SK-N-MC (cell line): ENCODE measurements at regions not wholly inside any gene's neighbourhood (a gene's known extent, or its start where the extent isn't known, plus 50 kb on each side); places are given as distances from the start of the nearest gene placed in this dataset.

ENCODE experiments used
- DNase-seq: peaks from one replicate; pipeline ENCODE4 v3.0.0-alpha.2; 2011; ENCODE audit warnings: low read depth, low spot score
- H3K27ac ChIP-seq: fragments of 200-600 bp; sonication (generic); 2 replicates; pipeline ENCODE4 v1.5.1; 2016; ENCODE audit warnings: mixed run types
- H3K36me3 ChIP-seq: fragments of 200-600 bp; sonication (generic); 2 replicates; pipeline ENCODE4 v1.6.1; 2017; ENCODE audit warnings: antibody characterized with exemption, low read length, mixed read lengths; ENCODE audit not compliant: insufficient read depth
- H3K4me3 ChIP-seq: fragments of 200-600 bp; sonication (generic); 2 replicates; pipeline ENCODE4 v1.5.1; 2016
- H3K9ac ChIP-seq: fragments of 200-600 bp; sonication (generic); 2 replicates; pipeline ENCODE4 v1.8.0; 2017; ENCODE audit warnings: mixed run types, mixed read lengths; ENCODE audit not compliant: insufficient read length
- H3K9me3 ChIP-seq: fragments of 200-600 bp; sonication (generic); 2 replicates; pipeline ENCODE4 v1.6.1; 2017; ENCODE audit warnings: low read depth, mild to moderate bottlenecking, antibody characterized with exemption, low read length, moderate library complexity, mixed read lengths
- EZH2 ChIP-seq: fragments of 200-600 bp; sonication (generic); IDR thresholded peaks from one replicate; pipeline ENCODE4 v1.6.1; 2017; ENCODE audit warnings: antibody characterized with exemption
- FOXP2 ChIP-seq: optimal IDR thresholded peaks from 2 replicates; pipeline ENCODE3; 2011; ENCODE audit warnings: mild to moderate bottlenecking, moderate library complexity; ENCODE audit not compliant: insufficient read depth; ENCODE audit errors: extremely low read length, control extremely low read depth
- POLR2AphosphoS5 ChIP-seq: IDR thresholded peaks from 2 replicates; pipeline ENCODE4 v1.6.1; 2012; ENCODE audit warnings: mild to moderate bottlenecking, low read depth, low read length, borderline replicate concordance

DNA sequence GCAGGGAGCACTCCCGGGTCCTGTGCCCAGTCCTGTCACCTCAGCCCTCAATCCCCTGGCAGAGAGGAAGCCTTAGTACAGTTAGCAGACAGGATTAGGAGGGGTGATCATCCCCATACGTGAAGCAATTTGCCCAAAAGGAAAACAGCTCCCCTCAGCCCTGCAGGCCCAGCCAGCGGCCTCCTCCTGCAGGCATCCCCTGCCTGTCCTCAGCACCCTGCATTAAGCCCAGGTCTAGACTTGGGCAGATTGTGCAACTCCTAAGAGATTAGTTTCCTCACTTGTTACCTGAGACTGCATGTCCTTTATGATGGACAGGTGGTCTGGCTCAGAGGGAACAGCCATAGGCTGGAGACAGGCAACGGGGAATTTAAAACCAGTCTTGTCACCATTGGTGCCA lies 95.5 kb upstream of the TMEM45B start:
- no peak overlapping the region for H3K27ac ChIP-seq
- H3K9ac ChIP-seq, result no peak overlapping the region
- no peaks in the 10 kb centered on the region for H3K36me3 ChIP-seq
- H3K9me3 ChIP-seq, result no peaks in the 10 kb centered on the region
- no peak overlapping the region for H3K4me3 ChIP-seq
- TF ChIP-seq EZH2 (no peak), FOXP2 (no peak), POLR2AphosphoS5 (no peak)
- DNase-seq, result no peak

DNA sequence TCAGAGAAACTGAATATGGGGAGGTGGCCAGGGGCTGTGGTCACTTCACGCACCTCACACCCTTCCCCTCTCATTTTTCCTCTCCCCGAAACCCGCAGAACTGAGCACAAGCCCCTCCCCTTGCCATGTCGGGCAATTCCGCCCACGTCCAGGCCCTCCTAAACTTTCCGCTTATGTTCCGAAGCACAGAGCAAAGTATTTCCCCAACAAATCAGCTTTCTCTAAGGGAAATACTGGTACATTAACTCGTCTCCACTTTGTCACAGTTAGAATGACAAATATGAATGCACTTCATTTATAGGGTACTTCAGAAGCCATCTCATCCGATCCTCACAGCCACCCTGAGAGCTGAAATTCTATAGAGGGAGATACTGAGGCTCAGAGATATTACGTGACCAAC lies 94.7 kb upstream of the TMEM45B start:
- no peak for TF ChIP-seq POLR2AphosphoS5
- TF ChIP-seq FOXP2, result no peak
- Histone ChIP-seq H3K9ac (no peak overlapping the region), H3K36me3 (no peaks in the 10 kb centered on the region), H3K4me3 (no peak overlapping the region), H3K9me3 (no peaks in the 10 kb centered on the region), H3K27ac (no peak overlapping the region)
- no peak for DNase-seq

DNA sequence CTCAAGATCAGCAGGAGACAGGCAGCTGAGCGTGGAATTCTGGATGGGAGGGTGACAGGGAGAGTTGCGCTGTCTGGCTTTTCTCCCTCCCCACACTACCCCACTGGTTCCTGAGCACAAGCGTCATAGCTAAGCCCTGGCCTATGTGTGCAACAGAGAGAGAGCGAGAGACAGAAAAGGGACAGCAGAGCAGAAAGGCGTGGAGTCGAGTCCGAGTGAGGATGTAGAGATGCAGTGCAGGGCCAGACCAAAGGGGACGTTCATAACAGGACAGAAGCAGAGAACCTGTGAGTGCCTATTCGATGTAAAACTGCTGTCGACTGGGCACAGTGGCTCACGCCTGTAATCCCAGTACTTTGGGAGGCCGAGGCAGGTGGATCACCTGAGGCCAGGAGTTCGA lies 94.0 kb upstream of the TMEM45B start:
- no peak for TF ChIP-seq FOXP2
- TF ChIP-seq EZH2, result no peak
- no peak for TF ChIP-seq POLR2AphosphoS5
- no peak overlapping the region for H3K9ac ChIP-seq
- no peak for DNase-seq

DNA sequence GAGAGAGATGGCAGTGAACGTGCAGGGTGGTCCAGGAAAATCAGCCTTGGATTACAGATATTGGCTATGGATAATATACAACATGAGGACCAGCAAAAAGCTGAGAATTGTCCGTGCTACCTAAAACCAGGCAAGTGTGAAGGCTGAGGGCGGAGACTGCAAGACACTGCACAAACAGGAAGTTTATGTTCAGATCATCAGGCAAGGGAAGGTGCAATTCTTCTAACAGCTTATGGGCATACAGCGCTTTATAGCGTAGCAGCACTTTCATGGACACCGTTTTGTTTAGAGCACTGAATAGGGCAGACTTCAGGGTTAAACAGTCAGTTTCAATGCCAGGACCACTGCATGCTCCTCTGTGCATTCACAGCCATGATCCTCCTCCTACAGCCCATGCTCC lies 93.1 kb upstream of the TMEM45B start:
- Histone ChIP-seq H3K9me3 (no peaks in the 10 kb centered on the region), H3K36me3 (no peaks in the 10 kb centered on the region), H3K4me3 (no peak overlapping the region), H3K27ac (no peak overlapping the region), H3K9ac (no peak overlapping the region)
- no peak for TF ChIP-seq POLR2AphosphoS5
- no peak for TF ChIP-seq FOXP2
- TF ChIP-seq EZH2, result no peak
- no peak for DNase-seq

More for the DNA sequence above, 94.0 kb upstream of the TMEM45B start:
- no peaks in the 10 kb centered on the region for H3K9me3 ChIP-seq
- H3K4me3 ChIP-seq, result no peak overlapping the region
- H3K36me3 ChIP-seq, result no peaks in the 10 kb centered on the region
- no peak overlapping the region for H3K27ac ChIP-seq

DNA sequence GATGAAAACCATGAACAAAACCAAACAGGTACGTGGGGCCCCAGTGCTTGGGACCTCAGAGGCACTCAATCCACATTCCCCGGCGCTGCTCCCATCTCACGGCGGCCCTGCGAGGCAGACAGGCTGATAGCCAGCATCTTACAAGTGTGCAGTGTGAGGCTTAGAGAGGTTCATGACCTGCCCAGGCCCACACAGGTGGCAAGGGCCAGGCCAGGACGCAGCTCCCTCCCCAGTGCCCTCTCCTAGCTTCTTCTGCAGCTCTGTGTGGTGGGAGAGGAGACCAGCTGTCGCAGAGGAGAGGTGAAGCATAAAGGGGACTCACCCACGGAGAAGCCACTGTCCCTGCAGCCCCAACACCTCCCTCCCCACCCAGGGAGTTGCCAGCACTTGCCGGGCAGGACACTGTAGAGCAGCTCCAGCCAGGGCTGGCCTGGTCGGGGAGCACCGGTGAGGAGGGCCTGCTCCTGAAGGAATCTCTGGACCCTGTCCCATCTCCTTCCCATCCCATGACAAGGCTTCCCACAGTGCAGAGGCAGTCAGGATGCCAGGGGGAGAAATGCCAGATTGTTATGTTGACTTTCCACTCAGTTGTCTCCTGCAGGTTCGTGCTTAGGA lies 92.4 kb upstream of the TMEM45B start:
- no peak overlapping the region for H3K4me3 ChIP-seq
- no peak for TF ChIP-seq EZH2
- no peak overlapping the region for H3K9ac ChIP-seq
- H3K36me3 ChIP-seq, result no peaks in the 10 kb centered on the region
- H3K27ac ChIP-seq, result no peak overlapping the region
- H3K9me3 ChIP-seq, result no peaks in the 10 kb centered on the region
- DNase-seq, result no peak

DNA sequence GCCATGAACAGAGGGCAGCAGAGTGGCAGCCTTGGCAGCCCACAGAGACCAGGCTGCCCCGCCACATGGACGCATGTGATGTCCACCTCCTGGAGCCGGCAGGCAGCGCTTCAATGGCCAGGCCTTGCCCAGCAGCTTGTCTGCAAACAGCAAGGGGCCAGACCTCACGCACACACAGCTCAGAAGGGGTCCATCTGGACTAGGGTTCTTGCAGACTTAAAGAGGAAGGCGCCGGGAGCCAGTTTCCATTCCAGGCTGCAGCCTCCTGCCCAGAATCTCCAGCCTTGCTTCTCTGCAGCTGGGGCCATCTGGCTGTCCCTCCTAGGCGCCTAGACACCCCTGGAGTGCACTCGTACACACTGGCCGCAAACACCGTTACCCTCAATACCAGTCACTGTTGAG lies 91.9 kb upstream of the TMEM45B start:
- H3K4me3 ChIP-seq, result no peak overlapping the region
- TF ChIP-seq FOXP2 (no peak), POLR2AphosphoS5 (no peak), EZH2 (no peak)
- no peak for DNase-seq
- no peak overlapping the region for H3K27ac ChIP-seq
- no peaks in the 10 kb centered on the region for H3K36me3 ChIP-seq
- no peak overlapping the region for H3K9ac ChIP-seq
- H3K9me3 ChIP-seq, result no peaks in the 10 kb centered on the region

DNA sequence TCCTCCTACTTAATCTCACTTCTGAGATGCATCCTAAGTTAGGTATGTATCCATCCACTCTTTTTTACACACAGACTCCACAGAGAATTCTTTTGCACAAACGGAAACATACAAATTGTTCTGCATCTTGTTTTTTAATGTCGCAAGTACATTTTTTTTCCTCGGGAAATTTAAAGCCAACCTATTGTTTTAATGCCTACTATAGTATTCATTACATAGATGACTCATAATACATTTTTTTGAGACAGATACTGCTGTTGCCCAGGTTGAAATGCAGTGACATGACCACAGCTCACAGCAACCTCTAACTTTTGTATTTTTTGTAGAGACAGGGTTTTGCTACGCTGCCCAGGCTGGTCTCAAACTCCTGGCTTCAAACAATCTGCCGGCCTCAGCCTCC lies 90.8 kb upstream of the TMEM45B start:
- Histone ChIP-seq H3K4me3 (no peak overlapping the region), H3K9me3 (no peaks in the 10 kb centered on the region), H3K9ac (no peak overlapping the region), H3K27ac (no peak overlapping the region), H3K36me3 (no peaks in the 10 kb centered on the region)
- DNase-seq, result no peak
- no peak for TF ChIP-seq FOXP2
- no peak for TF ChIP-seq EZH2
- no peak for TF ChIP-seq POLR2AphosphoS5

DNA sequence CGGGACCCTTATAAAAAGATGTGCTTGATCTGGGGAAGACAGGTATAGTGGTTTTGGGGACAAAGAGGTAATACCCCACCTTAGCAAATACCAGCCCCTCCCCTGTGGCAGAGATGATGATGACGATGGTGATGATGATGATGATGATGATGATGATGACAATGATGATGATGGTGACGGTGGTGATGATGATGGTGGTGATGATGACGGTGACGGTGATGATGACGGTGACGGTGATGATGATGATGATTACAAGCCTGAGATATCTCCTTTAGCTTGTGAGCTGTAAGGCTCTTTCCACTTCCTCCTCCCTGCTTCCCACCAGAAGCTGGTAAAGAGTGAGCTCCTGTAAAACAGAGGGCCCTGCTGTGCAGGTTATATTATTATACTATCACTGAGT lies 89.5 kb upstream of the TMEM45B start:
- no peak for TF ChIP-seq EZH2
- no peak for TF ChIP-seq POLR2AphosphoS5
- TF ChIP-seq FOXP2, result no peak
- Histone ChIP-seq H3K36me3 (no peaks in the 10 kb centered on the region), H3K9ac (no peak overlapping the region), H3K4me3 (no peak overlapping the region), H3K27ac (no peak overlapping the region), H3K9me3 (no peaks in the 10 kb centered on the region)
- DNase-seq, result no peak

DNA sequence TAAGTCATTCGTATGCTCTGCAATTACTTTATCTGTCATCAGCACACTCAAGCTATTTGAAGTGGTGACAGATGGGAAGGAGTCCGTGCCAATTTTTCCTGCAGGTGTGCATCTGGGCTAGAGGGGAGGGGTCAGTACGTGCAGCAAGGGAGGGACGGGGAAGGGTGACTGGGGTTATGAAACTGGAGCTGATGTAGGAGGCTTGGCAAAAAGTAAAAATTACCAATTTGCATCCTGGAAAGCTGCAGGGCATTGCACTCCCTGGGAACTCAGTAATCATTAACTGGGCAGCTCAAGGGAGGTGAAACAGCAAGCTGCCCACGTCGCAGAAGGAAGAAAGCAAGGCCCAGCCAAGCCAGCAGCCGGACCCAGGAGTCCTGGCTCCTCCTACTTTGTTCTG lies 87.1 kb upstream of the TMEM45B start:
- DNase-seq, result no peak
- Histone ChIP-seq H3K9ac (no peak overlapping the region), H3K4me3 (no peak overlapping the region), H3K36me3 (no peaks in the 10 kb centered on the region), H3K27ac (no peak overlapping the region), H3K9me3 (no peaks in the 10 kb centered on the region)
- TF ChIP-seq EZH2 (no peak), FOXP2 (no peak), POLR2AphosphoS5 (no peak)

DNA sequence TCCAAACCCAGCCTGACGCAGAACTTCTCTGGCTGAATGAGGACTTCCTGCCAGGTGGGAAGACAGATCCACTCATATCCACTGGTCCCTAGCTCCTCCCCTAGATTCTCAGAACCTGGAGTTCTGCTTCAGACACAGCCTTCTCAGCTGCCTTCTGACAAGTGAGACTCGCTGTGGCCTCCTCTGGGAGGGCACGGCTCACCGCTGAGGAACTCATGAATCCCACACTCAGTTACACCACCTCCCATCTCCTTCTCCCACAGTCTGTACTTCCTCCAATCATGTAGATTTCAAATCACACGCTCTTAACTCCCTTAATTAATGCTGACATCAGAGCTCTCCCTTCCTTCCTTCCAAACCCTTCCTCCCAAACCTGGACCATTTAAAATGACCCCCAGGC lies 86.4 kb upstream of the TMEM45B start:
- no peak overlapping the region for H3K9ac ChIP-seq
- no peaks in the 10 kb centered on the region for H3K36me3 ChIP-seq
- TF ChIP-seq FOXP2 (no peak), EZH2 (no peak), POLR2AphosphoS5 (no peak)
- no peak for DNase-seq
- H3K9me3 ChIP-seq, result no peaks in the 10 kb centered on the region
- H3K4me3 ChIP-seq, result no peak overlapping the region
- no peak overlapping the region for H3K27ac ChIP-seq
